ENCODE measurements at regions not wholly inside any gene's neighbourhood (a gene's known extent, or its start where the extent isn't known, plus 50 kb on each side); places are given as distances from the start of the nearest gene placed in this dataset.

- TF ChIP-seq CTCF (conservative IDR thresholded peaks at IDR 0.05) (no peak), EZH2 (IDR thresholded peaks at IDR 0.05; ENCODE audit: low read depth) (no peak)
Measured at GRCh38 chr7:82539969-82540368, 96.4 kb upstream of the CACNA2D1 start.

All from PC-9 (cell line).